Osteoblast (primary cell): ENCODE measurements at regions not wholly inside any gene's neighbourhood (a gene's known extent, or its start where the extent isn't known, plus 50 kb on each side); places are given as distances from the start of the nearest gene placed in this dataset.
"Not testable (repeated sequence)": the region's sequence is repeated elsewhere in the genome, so short reads cannot be mapped to it uniquely, and the experiment has no call there.

Experiments
- DNase-seq: peaks from one replicate; pipeline ENCODE4 v3.0.0; 2011; ENCODE audit warnings: low spot score, mixed read lengths; ENCODE audit not compliant: insufficient read length; ENCODE audit errors: missing footprints
- H2AFZ ChIP-seq: 2 replicates; pipeline ENCODE4 v1.6.0; 2011; ENCODE audit warnings: mild to moderate bottlenecking, low read length
- H3K27ac ChIP-seq: 2 replicates; pipeline ENCODE4 v1.5.1; 2011; ENCODE audit warnings: mild to moderate bottlenecking, low read depth, low read length, moderate library complexity
- H3K27me3 ChIP-seq: 2 replicates; pipeline ENCODE4 v1.6.0; 2012; ENCODE audit warnings: mild to moderate bottlenecking, control low read depth, inconsistent platforms, low read length, moderate library complexity; ENCODE audit not compliant: insufficient read depth
- H3K36me3 ChIP-seq: 2 replicates; pipeline ENCODE4 v1.5.1; 2011; ENCODE audit warnings: mild to moderate bottlenecking, low read length, control low read depth, moderate library complexity; ENCODE audit not compliant: insufficient read depth
- H3K4me1 ChIP-seq: 2 replicates; pipeline ENCODE4 v1.5.1; 2011; ENCODE audit warnings: mild to moderate bottlenecking, low read length, control low read depth, moderate library complexity; ENCODE audit not compliant: insufficient read depth
- H3K4me2 ChIP-seq: 2 replicates; pipeline ENCODE4 v1.6.0; 2011; ENCODE audit warnings: mild to moderate bottlenecking, low read length; ENCODE audit not compliant: insufficient read depth
- H3K4me3 ChIP-seq: fragments of 200-600 bp; sonication (generic); 3 replicates; pipeline ENCODE4 v1.5.1; 2012; ENCODE audit warnings: mild to moderate bottlenecking, low read length, inconsistent platforms; ENCODE audit not compliant: insufficient read depth
- H3K79me2 ChIP-seq: 2 replicates; pipeline ENCODE4 v1.6.0; 2012; ENCODE audit warnings: mild to moderate bottlenecking, low read length, control low read depth, inconsistent platforms; ENCODE audit not compliant: insufficient read depth
- H3K9me3 ChIP-seq: 2 replicates; pipeline ENCODE4 v1.5.1; 2011; ENCODE audit warnings: low read depth, low read length, control low read depth
- H4K20me1 ChIP-seq: 2 replicates; pipeline ENCODE4 v1.6.0; 2012; ENCODE audit warnings: mild to moderate bottlenecking, low read length, control low read depth; ENCODE audit not compliant: insufficient read depth

GRCh38 chr4:49149006-49149975 is 163.2 kb downstream of the CWH43 start:
- peaks cover 32% of the 10 kb centered on the region for H3K9me3 ChIP-seq
- not testable (repeated sequence) for H3K27me3 ChIP-seq, H3K4me1 ChIP-seq, H4K20me1 ChIP-seq, H3K4me3 ChIP-seq, H2AFZ ChIP-seq, DNase-seq, H3K36me3 ChIP-seq, H3K27ac ChIP-seq, H3K4me2 ChIP-seq, H3K79me2 ChIP-seq

- not testable (repeated sequence) for DNase-seq, H3K79me2 ChIP-seq, H2AFZ ChIP-seq, H3K4me1 ChIP-seq, H3K27me3 ChIP-seq, H3K4me3 ChIP-seq, H3K36me3 ChIP-seq, H3K27ac ChIP-seq, H3K4me2 ChIP-seq, H4K20me1 ChIP-seq
- H3K9me3 ChIP-seq, result peaks cover 37% of the 10 kb centered on the region
These were observed 164.4 kb downstream of the CWH43 start for GRCh38 chr4:49150351-49151083.

- H3K27ac ChIP-seq, H3K79me2 ChIP-seq, H2AFZ ChIP-seq, H3K4me3 ChIP-seq, H3K36me3 ChIP-seq, H3K4me1 ChIP-seq, H3K4me2 ChIP-seq, DNase-seq, H3K27me3 ChIP-seq, H4K20me1 ChIP-seq: not testable (repeated sequence)
- H3K9me3 ChIP-seq, result peaks cover 31% of the 10 kb centered on the region
These were observed 166.9 kb downstream of the CWH43 start for GRCh38 chr4:49153011-49153410.

- H3K9me3 ChIP-seq, result peaks cover 26% of the 10 kb centered on the region
- H3K79me2 ChIP-seq, DNase-seq, H3K27me3 ChIP-seq, H3K27ac ChIP-seq, H3K36me3 ChIP-seq, H3K4me1 ChIP-seq, H2AFZ ChIP-seq, H3K4me3 ChIP-seq, H3K4me2 ChIP-seq, H4K20me1 ChIP-seq: not testable (repeated sequence)
These were observed 168.4 kb downstream of the CWH43 start for GRCh38 chr4:49154308-49155103.

GRCh38 chr4:49155270-49155669 is 169.2 kb downstream of the CWH43 start:
- not testable (repeated sequence) for H4K20me1 ChIP-seq, H3K4me2 ChIP-seq, H3K79me2 ChIP-seq, DNase-seq, H3K36me3 ChIP-seq, H2AFZ ChIP-seq, H3K27me3 ChIP-seq, H3K4me1 ChIP-seq, H3K27ac ChIP-seq, H3K4me3 ChIP-seq
- peaks cover 19% of the 10 kb centered on the region for H3K9me3 ChIP-seq

GRCh38 chr4:49156309-49156708 is 170.2 kb downstream of the CWH43 start:
- H3K27ac ChIP-seq, H3K36me3 ChIP-seq, H4K20me1 ChIP-seq, H3K79me2 ChIP-seq, H2AFZ ChIP-seq, H3K4me3 ChIP-seq, H3K4me2 ChIP-seq, H3K27me3 ChIP-seq, DNase-seq, H3K4me1 ChIP-seq: not testable (repeated sequence)
- peaks cover 14% of the 10 kb centered on the region for H3K9me3 ChIP-seq

- H3K27ac ChIP-seq, H3K79me2 ChIP-seq, H3K4me1 ChIP-seq, H3K36me3 ChIP-seq, H3K4me3 ChIP-seq, H3K27me3 ChIP-seq, H3K4me2 ChIP-seq, H4K20me1 ChIP-seq, DNase-seq, H2AFZ ChIP-seq: not testable (repeated sequence)
- H3K9me3 ChIP-seq, result peaks cover 14% of the 10 kb centered on the region
These were observed 171.6 kb downstream of the CWH43 start for GRCh38 chr4:49157630-49158029.

- H3K27ac ChIP-seq, H3K36me3 ChIP-seq, H3K79me2 ChIP-seq, H3K4me1 ChIP-seq, DNase-seq, H3K9me3 ChIP-seq, H3K27me3 ChIP-seq, H3K4me2 ChIP-seq, H4K20me1 ChIP-seq, H2AFZ ChIP-seq, H3K4me3 ChIP-seq: not testable (repeated sequence)
These were observed 175.1 kb downstream of the CWH43 start for GRCh38 chr4:49161111-49161541.
